ENCODE measurements at regions not wholly inside any gene's neighbourhood (a gene's known extent, or its start where the extent isn't known, plus 50 kb on each side); places are given as distances from the start of the nearest gene placed in this dataset.

DNA sequence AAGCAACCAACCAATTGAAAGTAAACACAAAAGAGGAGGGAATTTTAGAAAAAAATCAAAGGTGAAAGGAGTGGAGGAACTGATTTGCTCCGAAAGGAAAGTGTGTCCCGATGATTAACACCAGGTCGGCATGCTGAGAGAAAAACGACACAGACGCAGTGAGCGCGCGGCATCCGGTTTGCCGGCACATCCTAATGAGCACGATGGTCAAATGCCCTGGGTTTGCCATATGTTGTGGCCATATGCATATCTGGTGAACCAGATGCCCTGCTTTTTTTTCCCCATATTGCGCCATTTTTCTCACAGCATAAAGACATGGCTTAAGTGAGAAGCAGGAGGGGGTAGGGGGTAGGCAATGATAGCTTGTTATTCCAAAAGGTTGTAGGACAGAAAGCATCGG is 626.7 kb downstream of the BCL11A start:
- TF ChIP-seq, protein P1, sequence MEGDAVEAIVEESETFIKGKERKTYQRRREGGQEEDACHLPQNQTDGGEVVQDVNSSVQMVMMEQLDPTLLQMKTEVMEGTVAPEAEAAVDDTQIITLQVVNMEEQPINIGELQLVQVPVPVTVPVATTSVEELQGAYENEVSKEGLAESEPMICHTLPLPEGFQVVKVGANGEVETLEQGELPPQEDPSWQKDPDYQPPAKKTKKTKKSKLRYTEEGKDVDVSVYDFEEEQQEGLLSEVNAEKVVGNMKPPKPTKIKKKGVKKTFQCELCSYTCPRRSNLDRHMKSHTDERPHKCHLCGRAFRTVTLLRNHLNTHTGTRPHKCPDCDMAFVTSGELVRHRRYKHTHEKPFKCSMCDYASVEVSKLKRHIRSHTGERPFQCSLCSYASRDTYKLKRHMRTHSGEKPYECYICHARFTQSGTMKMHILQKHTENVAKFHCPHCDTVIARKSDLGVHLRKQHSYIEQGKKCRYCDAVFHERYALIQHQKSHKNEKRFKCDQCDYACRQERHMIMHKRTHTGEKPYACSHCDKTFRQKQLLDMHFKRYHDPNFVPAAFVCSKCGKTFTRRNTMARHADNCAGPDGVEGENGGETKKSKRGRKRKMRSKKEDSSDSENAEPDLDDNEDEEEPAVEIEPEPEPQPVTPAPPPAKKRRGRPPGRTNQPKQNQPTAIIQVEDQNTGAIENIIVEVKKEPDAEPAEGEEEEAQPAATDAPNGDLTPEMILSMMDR (IDR thresholded peaks at IDR 0.05), result no peak
- no peak for TF ChIP-seq POLR2AphosphoS5 (IDR thresholded peaks at IDR 0.05)
